Femur (tissue), 1 donor: ENCODE measurements at regions not wholly inside any gene's neighbourhood (a gene's known extent, or its start where the extent isn't known, plus 50 kb on each side); places are given as distances from the start of the nearest gene placed in this dataset.

Experiments used
- DNase-seq: peaks from one replicate; pipeline ENCODE4 v3.0.0-alpha.2; 2017

GRCh38 chr12:4133636-4134447, 139.7 kb upstream of the CCND2 start:
- peak; percentile 85 for DNase-seq

- no peak for DNase-seq
These were observed 140.5 kb upstream of the CCND2 start for GRCh38 chr12:4133029-4133428.

GRCh38 chr12:4121506-4122020, 152.0 kb upstream of the CCND2 start:
- DNase-seq, result no peak

GRCh38 chr12:4120316-4120917, 153.1 kb upstream of the CCND2 start:
- DNase-seq, result peak; percentile 60

- DNase-seq, result no peak
These were observed 154.3 kb upstream of the CCND2 start for GRCh38 chr12:4119157-4119761.

GRCh38 chr12:4118601-4119156, 154.9 kb upstream of the CCND2 start:
- DNase-seq, result no peak

- DNase-seq, result peak; percentile 77
These were observed 155.5 kb upstream of the CCND2 start for GRCh38 chr12:4118017-4118510.

GRCh38 chr12:4117386-4118016, 156.1 kb upstream of the CCND2 start:
- no peak for DNase-seq

- peak; percentile 77 for DNase-seq
These were observed 157.1 kb upstream of the CCND2 start for GRCh38 chr12:4116251-4117111.

- no peak for DNase-seq
These were observed 158.0 kb upstream of the CCND2 start for GRCh38 chr12:4115570-4115969.

- no peak for DNase-seq
These were observed 158.6 kb upstream of the CCND2 start for GRCh38 chr12:4114986-4115385.

GRCh38 chr12:4112734-4113325, 160.7 kb upstream of the CCND2 start:
- DNase-seq, result peak; percentile 72

GRCh38 chr12:4112290-4112689, 161.3 kb upstream of the CCND2 start:
- no peak for DNase-seq

- DNase-seq, result no peak
These were observed 162.6 kb upstream of the CCND2 start for GRCh38 chr12:4111010-4111409.

- DNase-seq, result no peak
These were observed 163.7 kb upstream of the CCND2 start for GRCh38 chr12:4109826-4110225.

- no peak for DNase-seq
These were observed 164.7 kb upstream of the CCND2 start for GRCh38 chr12:4108803-4109345.

GRCh38 chr12:4107911-4108697, 165.5 kb upstream of the CCND2 start:
- DNase-seq, result no peak

GRCh38 chr12:4107436-4107878, 166.1 kb upstream of the CCND2 start:
- DNase-seq, result peak; percentile 67

- no peak for DNase-seq
These were observed 166.9 kb upstream of the CCND2 start for GRCh38 chr12:4106621-4107020.

- DNase-seq, result no peak
These were observed 168.8 kb upstream of the CCND2 start for GRCh38 chr12:4104722-4105244.
